ENCODE measurements at regions not wholly inside any gene's neighbourhood (a gene's known extent, or its start where the extent isn't known, plus 50 kb on each side); places are given as distances from the start of the nearest gene placed in this dataset.

DNA sequence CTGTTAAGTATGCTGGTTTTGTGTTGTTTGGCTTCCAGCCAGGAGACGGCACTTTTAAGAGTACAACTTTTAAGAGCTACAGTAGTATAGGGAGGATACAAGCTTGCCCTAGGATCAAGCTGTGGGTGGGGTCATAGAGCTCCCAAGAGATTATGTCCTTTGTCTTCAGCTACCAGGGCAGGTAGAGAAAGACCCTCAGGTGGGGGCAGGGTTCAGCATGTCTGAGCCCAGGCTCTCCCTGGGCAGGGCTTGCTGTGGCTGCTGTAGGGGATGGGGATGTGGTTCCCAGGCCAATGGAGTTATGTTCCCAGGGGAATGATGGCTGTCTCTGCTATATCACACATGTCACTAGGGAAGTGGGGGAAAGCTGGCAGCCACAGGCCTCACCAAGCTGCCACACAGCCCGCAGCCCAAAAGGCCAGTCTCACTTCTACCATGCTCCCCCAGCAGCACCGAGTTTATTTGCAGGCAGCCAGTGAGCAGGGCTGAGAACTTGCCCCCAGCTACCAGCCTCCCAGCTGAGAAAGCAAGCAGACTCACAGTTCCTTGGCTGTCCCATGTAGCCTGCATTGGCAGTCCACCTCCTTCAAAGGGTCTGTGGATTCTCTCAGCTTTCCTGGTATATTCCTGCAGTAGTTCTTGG is 105.7 kb upstream of the ERBB4 start:
- TF ChIP-seq, protein P1, sequence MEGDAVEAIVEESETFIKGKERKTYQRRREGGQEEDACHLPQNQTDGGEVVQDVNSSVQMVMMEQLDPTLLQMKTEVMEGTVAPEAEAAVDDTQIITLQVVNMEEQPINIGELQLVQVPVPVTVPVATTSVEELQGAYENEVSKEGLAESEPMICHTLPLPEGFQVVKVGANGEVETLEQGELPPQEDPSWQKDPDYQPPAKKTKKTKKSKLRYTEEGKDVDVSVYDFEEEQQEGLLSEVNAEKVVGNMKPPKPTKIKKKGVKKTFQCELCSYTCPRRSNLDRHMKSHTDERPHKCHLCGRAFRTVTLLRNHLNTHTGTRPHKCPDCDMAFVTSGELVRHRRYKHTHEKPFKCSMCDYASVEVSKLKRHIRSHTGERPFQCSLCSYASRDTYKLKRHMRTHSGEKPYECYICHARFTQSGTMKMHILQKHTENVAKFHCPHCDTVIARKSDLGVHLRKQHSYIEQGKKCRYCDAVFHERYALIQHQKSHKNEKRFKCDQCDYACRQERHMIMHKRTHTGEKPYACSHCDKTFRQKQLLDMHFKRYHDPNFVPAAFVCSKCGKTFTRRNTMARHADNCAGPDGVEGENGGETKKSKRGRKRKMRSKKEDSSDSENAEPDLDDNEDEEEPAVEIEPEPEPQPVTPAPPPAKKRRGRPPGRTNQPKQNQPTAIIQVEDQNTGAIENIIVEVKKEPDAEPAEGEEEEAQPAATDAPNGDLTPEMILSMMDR (IDR thresholded peaks at IDR 0.05; ENCODE audit: poor library complexity) = no peak
- TF ChIP-seq EZH2phosphoT487 (IDR thresholded peaks at IDR 0.05; ENCODE audit: low read depth, severe bottlenecking, unreplicated experiment) (no peak), EZH2 (IDR thresholded peaks at IDR 0.05; ENCODE audit: borderline replicate concordance) (no peak)
